Esophagus muscularis mucosa (tissue), 3 donors: ENCODE measurements at regions not wholly inside any gene's neighbourhood (a gene's known extent, or its start where the extent isn't known, plus 50 kb on each side); places are given as distances from the start of the nearest gene placed in this dataset.

Source experiments
- EP300 ChIP-seq: sonication (generic); formaldehyde crosslinking; IDR thresholded peaks from one replicate; pipeline ENCODE4 v1.6.1; 2017; ENCODE audit warnings: antibody characterized with exemption
- TF ChIP-seq, protein P1 (sequence below), 3 experiments: fragments of 200-600 bp in 2 of 3; fragments of 450-650 bp in 1 of 3; sonication (generic) in 2 of 3; IDR thresholded peaks; one replicate each; pipeline ENCODE4 v1.5.1; 2017 to 2019; ENCODE audit warnings: antibody characterized with exemption in 3 of 3, mild to moderate bottlenecking in 2 of 3, moderate library complexity in 1 of 3

DNA sequence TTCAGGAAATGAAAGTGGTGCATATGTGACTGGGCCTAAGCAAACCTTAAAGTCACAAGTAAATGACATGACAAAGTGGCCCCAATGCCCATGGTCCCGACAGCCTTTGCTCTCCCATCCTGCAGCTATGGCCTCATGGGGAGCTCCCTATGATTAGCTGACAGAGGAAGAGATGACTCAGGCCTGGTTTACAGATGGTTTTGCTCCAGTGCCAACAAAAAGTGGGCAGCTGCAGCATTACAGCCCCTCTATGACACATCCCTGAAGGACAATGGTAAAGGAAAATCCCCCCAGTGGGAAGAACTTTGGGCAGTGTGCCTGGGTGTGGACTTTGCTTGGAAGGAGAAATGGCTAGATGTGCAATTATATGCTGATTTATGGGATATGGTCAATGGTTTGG lies 105.1 kb upstream of the ADCY1 start:
- TF ChIP-seq, protein P1, sequence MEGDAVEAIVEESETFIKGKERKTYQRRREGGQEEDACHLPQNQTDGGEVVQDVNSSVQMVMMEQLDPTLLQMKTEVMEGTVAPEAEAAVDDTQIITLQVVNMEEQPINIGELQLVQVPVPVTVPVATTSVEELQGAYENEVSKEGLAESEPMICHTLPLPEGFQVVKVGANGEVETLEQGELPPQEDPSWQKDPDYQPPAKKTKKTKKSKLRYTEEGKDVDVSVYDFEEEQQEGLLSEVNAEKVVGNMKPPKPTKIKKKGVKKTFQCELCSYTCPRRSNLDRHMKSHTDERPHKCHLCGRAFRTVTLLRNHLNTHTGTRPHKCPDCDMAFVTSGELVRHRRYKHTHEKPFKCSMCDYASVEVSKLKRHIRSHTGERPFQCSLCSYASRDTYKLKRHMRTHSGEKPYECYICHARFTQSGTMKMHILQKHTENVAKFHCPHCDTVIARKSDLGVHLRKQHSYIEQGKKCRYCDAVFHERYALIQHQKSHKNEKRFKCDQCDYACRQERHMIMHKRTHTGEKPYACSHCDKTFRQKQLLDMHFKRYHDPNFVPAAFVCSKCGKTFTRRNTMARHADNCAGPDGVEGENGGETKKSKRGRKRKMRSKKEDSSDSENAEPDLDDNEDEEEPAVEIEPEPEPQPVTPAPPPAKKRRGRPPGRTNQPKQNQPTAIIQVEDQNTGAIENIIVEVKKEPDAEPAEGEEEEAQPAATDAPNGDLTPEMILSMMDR (IDR thresholded peaks at IDR 0.05): no peak
- TF ChIP-seq EP300: no peak
